GM13976 (cell line): ENCODE measurements at regions not wholly inside any gene's neighbourhood (a gene's known extent, or its start where the extent isn't known, plus 50 kb on each side); places are given as distances from the start of the nearest gene placed in this dataset.

Source experiments
- DNase-seq: peaks from one replicate; pipeline ENCODE4 v3.0.0; 2012; ENCODE audit warnings: low spot score
- in situ Hi-C: fragments of 300-500 bp; cut with MboI; formaldehyde crosslinking; loops from one replicate; pipeline ENCODE4 v1.12.0; 2022; ENCODE audit warnings: low sequenced_read_pairs, mixed read lengths, inconsistent platforms; ENCODE audit not compliant: unreplicated experiment
- TF ChIP-seq, protein P1 (sequence below): IDR thresholded peaks from 2 replicates; pipeline ENCODE4 v1.5.1; 2012; ENCODE audit warnings: borderline replicate concordance, mild to moderate bottlenecking; ENCODE audit not compliant: insufficient read depth; ENCODE audit errors: extremely low read depth, missing control alignments, control extremely low read depth

DNA sequence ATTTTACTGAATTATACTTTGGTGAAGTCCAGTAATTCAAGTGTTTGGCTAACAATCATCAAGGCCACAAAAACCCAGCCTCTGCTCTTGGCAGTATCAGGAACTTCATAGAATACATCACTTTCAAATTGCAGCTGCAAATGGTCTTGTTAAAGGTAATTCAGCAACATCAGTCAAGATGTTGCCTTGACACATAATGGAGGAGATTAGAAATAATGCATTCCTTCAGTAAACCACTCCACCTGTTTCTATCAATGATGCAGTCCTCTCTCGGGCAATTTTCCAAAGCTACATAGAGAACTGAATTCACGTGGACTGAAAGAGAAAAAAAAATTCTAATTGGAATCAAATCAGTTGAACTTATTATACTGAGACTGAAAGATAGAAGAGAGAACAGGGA lies 279.3 kb downstream of the VGLL3 start:
- DNase-seq, result no peak
- in situ Hi-C loops, result no loop called here
- TF ChIP-seq, protein P1, sequence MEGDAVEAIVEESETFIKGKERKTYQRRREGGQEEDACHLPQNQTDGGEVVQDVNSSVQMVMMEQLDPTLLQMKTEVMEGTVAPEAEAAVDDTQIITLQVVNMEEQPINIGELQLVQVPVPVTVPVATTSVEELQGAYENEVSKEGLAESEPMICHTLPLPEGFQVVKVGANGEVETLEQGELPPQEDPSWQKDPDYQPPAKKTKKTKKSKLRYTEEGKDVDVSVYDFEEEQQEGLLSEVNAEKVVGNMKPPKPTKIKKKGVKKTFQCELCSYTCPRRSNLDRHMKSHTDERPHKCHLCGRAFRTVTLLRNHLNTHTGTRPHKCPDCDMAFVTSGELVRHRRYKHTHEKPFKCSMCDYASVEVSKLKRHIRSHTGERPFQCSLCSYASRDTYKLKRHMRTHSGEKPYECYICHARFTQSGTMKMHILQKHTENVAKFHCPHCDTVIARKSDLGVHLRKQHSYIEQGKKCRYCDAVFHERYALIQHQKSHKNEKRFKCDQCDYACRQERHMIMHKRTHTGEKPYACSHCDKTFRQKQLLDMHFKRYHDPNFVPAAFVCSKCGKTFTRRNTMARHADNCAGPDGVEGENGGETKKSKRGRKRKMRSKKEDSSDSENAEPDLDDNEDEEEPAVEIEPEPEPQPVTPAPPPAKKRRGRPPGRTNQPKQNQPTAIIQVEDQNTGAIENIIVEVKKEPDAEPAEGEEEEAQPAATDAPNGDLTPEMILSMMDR, result no peak

GRCh38 chr3:86708893-86709292 lies 282.1 kb downstream of the VGLL3 start:
- in situ Hi-C loops, result no loop called here
- DNase-seq, result no peak

GRCh38 chr3:86702381-86702958 lies 288.5 kb downstream of the VGLL3 start:
- in situ Hi-C loops, result no loop called here
- TF ChIP-seq, protein P1, result peak; percentile 15
- no peak for DNase-seq

More at GRCh38 chr3:86708893-86709292, 282.1 kb downstream of the VGLL3 start:
- TF ChIP-seq, protein P1, result no peak

GRCh38 chr3:86695752-86696151 lies 295.2 kb downstream of the VGLL3 start:
- in situ Hi-C loops, result no loop called here
- TF ChIP-seq, protein P1, result no peak
- no peak for DNase-seq

DNA sequence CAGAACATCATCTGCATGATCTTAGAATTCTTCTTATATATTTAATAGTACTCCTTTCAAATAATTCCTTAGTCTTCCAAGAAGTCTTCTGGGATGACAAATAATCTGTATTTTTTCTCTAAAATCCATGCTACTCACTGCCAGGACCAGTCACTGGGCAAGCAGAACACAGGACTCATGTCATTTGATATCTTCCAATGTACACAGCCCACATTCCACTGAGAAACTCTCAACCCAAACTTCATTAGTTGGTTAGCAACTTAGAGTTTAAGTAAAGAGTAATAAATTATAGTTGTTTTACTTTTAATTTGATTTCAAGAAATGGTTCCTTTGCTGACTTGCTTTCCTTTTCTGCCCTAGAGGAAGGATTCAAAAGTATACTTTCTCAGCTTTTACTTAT lies 317.0 kb downstream of the VGLL3 start:
- in situ Hi-C loops, result no loop called here
- TF ChIP-seq, protein P1, result no peak
- no peak for DNase-seq

GRCh38 chr3:86661817-86662216 lies 329.1 kb downstream of the VGLL3 start:
- in situ Hi-C loops, result no loop called here
- DNase-seq, result no peak
- TF ChIP-seq, protein P1, result no peak
